ENCODE measurements at regions not wholly inside any gene's neighbourhood (a gene's known extent, or its start where the extent isn't known, plus 50 kb on each side); places are given as distances from the start of the nearest gene placed in this dataset.

DNA sequence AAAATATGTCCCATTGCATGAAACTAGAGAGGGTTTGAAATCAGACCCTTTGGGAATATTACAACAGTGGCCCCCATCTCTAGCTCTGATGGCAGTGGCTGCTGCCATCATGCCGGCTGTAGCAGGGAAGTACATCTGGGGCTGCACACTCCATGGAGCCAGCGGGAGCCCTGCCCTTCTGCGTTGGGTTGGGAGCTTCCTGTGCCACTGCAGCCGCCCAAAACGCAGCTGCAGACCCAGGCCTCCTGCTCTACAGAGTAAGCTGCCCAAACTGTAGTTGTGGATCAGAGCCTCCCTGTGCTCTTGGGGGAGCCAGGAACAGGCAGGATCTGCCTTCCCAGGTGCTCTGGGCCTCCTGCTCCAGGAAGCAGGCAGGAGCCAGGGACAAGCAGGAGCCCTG is 450.0 kb downstream of the HS3ST3B1 start:
- Histone ChIP-seq H2AFZ (ENCODE audit: low read depth, low read length, poor library complexity, severe bottlenecking) (no peak overlapping the region), H3K27ac (ENCODE audit: low read depth, low read length) (no peak overlapping the region), H3K9ac (ENCODE audit: low read length) (no peak overlapping the region), H3K9me2 (ENCODE audit: insufficient read depth) (no peaks in the 10 kb centered on the region), H3K4me2 (ENCODE audit: low read length) (no peak overlapping the region), H3K79me2 (ENCODE audit: insufficient read depth, low read length) (no peaks in the 10 kb centered on the region), H3K27me3 (ENCODE audit: insufficient read depth, low read length) (no peaks in the 10 kb centered on the region), H4K20me1 (ENCODE audit: insufficient read depth) (no peaks in the 10 kb centered on the region), H3K36me3 (ENCODE audit: control insufficient read depth in 1 of 2, insufficient read depth in 2 of 2, low read length in 2 of 2) (no peaks in the 10 kb centered on the region), H3K9me3 (ENCODE audit: control insufficient read depth in 1 of 2, insufficient read depth in 1 of 2, low read depth in 1 of 2, low read length in 2 of 2) (peaks cover 0 to 9% of the 10 kb centered on the region in 2 experiments; a peak in 1 of 4 replicates), H3K4me1 (ENCODE audit: control insufficient read depth in 1 of 2, insufficient read depth in 2 of 2, low read length in 2 of 2) (no peaks in the 10 kb centered on the region), H3K4me3 (replicated peaks in 1 of 2; ENCODE audit: low read depth in 1 of 2, low read length in 2 of 2) (no peak overlapping the region)
- ATAC-seq: no peak
- intact Hi-C loops (cut with micrococcal nuclease): no loop called here
- DNase-seq (ENCODE audit: low read depth, low spot score): no peak
- ChIA-PET CTCF (no interaction called here), POLR2A (no interaction called here), RAD21 (ENCODE audit: low non-redundant PET in 1 of 2, low total read pairs in 2 of 2, uncharacterized antibody in 2 of 2, unreplicated experiment in 2 of 2) (no interaction called here)
- BruUV-seq (replicated peaks): no TSS peak
- TF ChIP-seq ZFX (IDR thresholded peaks at IDR 0.05): no peak
- TF ChIP-seq RAD21 (IDR thresholded peaks at IDR 0.05; ENCODE audit: low read depth): no peak
- no peak for TF ChIP-seq FOSL1 (IDR thresholded peaks at IDR 0.05; ENCODE audit: low read depth)

DNA sequence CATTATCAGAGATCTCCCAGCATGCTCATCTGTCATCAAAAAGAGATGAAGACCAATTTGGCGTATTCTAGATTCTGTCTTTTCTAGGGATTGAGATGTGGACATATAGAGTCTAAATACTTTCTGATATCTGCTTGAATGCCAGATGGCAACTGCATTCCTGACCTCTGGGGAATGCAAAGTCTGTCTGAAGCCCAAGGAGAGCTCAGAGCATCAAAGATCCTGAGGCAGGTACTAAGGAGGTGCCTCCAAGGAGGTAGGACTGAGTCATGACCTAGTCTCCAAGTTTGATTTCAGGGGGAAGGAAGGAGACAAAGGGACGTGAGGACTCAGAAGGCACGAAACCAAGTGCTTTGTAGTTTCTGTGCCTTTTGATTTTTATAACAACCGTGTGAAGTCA is 448.4 kb downstream of the HS3ST3B1 start:
- H4K20me1 ChIP-seq (ENCODE audit: insufficient read depth): no peaks in the 10 kb centered on the region
- ChIA-PET POLR2A (no interaction called here), RAD21 (ENCODE audit: low non-redundant PET in 1 of 2, low total read pairs in 2 of 2, uncharacterized antibody in 2 of 2, unreplicated experiment in 2 of 2) (no interaction called here), CTCF (no interaction called here)
- BruUV-seq (replicated peaks): no TSS peak
- DNase-seq (ENCODE audit: low read depth, low spot score): no peak
- intact Hi-C loops (cut with micrococcal nuclease): no loop called here
- peaks cover 0 to 9% of the 10 kb centered on the region in 2 experiments; a peak in 1 of 4 replicates for H3K9me3 ChIP-seq (ENCODE audit: control insufficient read depth in 1 of 2, insufficient read depth in 1 of 2, low read depth in 1 of 2, low read length in 2 of 2)
- TF ChIP-seq TCF7L2 (IDR thresholded peaks at IDR 0.05; ENCODE audit: borderline replicate concordance, extremely low read depth, insufficient read depth, insufficient read length) (no peak), EZH2 (IDR thresholded peaks at IDR 0.05) (no peak), ZFX (IDR thresholded peaks at IDR 0.05) (no peak), JUND (IDR thresholded peaks at IDR 0.05) (no peak), YY1 (IDR thresholded peaks at IDR 0.05; ENCODE audit: extremely low read depth, insufficient replicate concordance, low read depth, low read length) (no peak), EZH2phosphoT487 (IDR thresholded peaks at IDR 0.05; ENCODE audit: borderline replicate concordance) (no peak), RAD21 (IDR thresholded peaks at IDR 0.05; ENCODE audit: low read depth) (no peak), POLR2A (IDR thresholded peaks at IDR 0.05; ENCODE audit: borderline replicate concordance, extremely low read depth, insufficient read depth, insufficient read length) (no peak)
- TF ChIP-seq, protein P1, sequence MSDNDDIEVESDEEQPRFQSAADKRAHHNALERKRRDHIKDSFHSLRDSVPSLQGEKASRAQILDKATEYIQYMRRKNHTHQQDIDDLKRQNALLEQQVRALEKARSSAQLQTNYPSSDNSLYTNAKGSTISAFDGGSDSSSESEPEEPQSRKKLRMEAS (IDR thresholded peaks at IDR 0.05): no peak
- no peak overlapping the region for H3K4me3 ChIP-seq (replicated peaks in 1 of 2; ENCODE audit: low read depth in 1 of 2, low read length in 2 of 2)
- H2AFZ ChIP-seq (ENCODE audit: low read depth, low read length, poor library complexity, severe bottlenecking): no peak overlapping the region
- no peaks in the 10 kb centered on the region for H3K4me1 ChIP-seq (ENCODE audit: control insufficient read depth in 1 of 2, insufficient read depth in 2 of 2, low read length in 2 of 2)
- no peak overlapping the region for H3K9ac ChIP-seq (ENCODE audit: low read length)
- no peak overlapping the region for H3K27ac ChIP-seq (ENCODE audit: low read depth, low read length)
- no peaks in the 10 kb centered on the region for H3K79me2 ChIP-seq (ENCODE audit: insufficient read depth, low read length)
- no peaks in the 10 kb centered on the region for H3K9me2 ChIP-seq (ENCODE audit: insufficient read depth)
- no peaks in the 10 kb centered on the region for H3K36me3 ChIP-seq (ENCODE audit: control insufficient read depth in 1 of 2, insufficient read depth in 2 of 2, low read length in 2 of 2)
- no peaks in the 10 kb centered on the region for H3K27me3 ChIP-seq (ENCODE audit: insufficient read depth, low read length)
- no peak for ATAC-seq
- no peak overlapping the region for H3K4me2 ChIP-seq (ENCODE audit: low read length)
